GM18907 (cell line): ENCODE measurements at regions not wholly inside any gene's neighbourhood (a gene's known extent, or its start where the extent isn't known, plus 50 kb on each side); places are given as distances from the start of the nearest gene placed in this dataset.

ENCODE experiments used
- ATAC-seq: cut with Tn5 transposase; IDR thresholded peaks from one replicate; pipeline ENCODE4 v1.9.1; 2021; ENCODE audit warnings: mild to moderate bottlenecking, moderate library complexity; ENCODE audit not compliant: unreplicated experiment

GRCh38 chr4:36785973-36786372, 458.6 kb upstream of the NWD2 start:
- no peak for ATAC-seq

- no peak for ATAC-seq
Observed at GRCh38 chr4:36786519-36786918, 458.0 kb upstream of the NWD2 start.

DNA sequence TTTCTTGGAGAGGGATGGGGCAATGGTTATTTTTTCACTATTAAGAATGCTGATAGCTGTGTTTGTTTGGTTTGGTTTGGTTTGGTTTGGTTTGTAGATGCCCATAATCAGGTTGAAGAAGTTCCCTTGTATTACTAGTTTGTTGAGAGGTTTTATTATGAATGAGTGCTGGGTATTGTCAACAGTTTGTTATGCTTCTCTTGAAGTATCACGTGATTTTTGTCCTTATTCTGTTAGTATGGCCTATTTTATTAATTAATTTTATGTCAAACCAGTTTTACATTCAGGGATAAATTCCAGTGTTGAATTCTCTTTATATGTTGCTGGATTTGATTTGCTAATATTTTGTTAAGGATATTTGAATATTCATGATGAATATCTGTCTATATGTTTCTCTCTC, 449.8 kb upstream of the NWD2 start:
- no peak for ATAC-seq

DNA sequence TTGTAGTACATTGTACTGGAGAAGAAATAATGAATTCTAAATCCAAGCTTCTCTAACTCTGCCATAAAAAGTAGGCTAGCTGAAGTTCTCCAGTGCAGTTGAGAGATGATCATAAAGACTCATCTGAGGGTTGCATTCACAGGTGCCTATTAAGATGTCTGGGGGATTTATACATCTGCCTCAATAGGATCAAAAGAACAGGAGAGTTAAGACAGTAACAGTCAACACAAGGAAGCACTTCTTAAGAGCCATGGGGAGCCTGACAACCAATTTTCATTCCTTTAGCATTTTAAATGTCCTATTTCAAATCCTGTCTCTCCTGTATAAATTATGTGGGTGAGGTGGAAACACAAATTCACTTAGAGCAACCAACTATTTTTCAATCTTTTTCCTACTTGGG, 432.4 kb upstream of the NWD2 start:
- ATAC-seq: no peak

GRCh38 chr4:36815536-36815935, 429.0 kb upstream of the NWD2 start:
- ATAC-seq: no peak

GRCh38 chr4:36823199-36823967, 421.2 kb upstream of the NWD2 start:
- no peak for ATAC-seq

DNA sequence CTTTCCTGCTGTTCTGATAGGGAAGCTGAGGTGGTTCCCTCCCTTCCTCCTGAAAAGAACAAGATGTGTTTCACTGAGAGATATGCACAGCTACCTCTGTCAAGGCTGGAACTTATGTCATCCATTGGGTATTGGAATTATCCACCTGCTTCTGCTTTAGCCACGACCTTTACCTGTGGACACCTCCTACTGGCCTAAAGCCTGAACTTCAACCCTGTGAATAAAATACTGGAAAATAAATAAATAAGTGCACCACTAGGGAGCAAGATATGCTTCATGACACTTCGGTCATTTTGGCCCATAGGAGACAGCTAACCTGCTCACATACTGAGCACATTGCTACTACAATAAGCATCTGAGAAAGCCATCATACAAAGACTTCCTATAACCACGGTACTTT, 419.9 kb upstream of the NWD2 start:
- peak; percentile 46 for ATAC-seq

- ATAC-seq: no peak
Observed at GRCh38 chr4:36835246-36835645, 409.3 kb upstream of the NWD2 start.

DNA sequence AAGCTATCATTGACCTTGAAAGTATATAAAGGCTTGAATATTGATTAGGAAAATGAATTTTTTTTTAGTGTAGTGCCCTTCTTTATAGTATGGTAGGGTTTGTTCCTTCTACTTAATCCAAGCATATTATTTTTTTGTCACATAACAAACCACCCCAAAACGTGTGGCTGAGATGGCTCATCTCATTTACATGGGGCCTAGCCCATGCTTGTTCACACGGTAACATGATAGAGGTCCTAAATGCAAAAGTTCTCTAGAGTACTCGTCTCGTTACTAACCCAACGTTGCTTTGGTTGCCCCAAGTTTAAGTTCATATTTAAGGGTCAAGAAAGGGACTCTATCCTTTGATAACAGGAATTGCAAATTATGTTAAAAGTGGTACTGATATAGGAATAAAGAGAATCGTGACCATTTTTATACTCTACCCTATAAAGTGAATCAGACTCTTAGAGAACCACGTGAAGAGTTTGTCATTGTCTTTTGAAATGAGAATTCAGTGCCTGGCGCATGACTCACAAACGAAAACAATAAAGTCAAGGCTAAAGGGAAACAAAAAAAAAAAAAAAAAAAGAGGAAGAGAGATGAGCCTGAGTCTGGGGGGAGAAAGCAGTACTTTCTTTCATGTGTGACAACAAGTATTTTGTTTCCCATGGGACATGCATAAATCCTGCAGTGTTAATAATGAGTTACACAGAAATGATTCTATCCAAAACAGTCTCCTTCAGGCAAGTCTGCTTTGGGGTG, 402.8 kb upstream of the NWD2 start:
- peak; percentile 61 for ATAC-seq

- no peak for ATAC-seq
Observed at GRCh38 chr4:36844448-36844847, 400.1 kb upstream of the NWD2 start.

DNA sequence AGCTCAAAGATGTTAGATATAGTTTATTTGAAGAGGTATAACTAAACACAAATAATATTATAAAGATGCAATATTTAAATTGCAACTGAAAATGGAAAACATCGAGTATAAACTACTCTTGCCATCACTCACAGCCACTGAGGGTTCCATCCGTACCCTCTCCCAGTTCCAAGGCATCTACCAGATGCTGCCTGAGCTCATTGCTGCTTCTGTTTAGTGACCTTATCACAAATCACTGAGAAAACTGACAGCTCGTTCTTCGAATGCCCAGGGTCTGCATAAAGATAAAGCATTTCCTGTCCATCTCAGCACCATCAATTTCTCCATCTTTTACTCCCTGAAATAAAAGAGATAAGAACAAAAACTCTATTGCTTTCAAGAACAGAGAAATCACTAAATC, 391.7 kb upstream of the NWD2 start:
- no peak for ATAC-seq

DNA sequence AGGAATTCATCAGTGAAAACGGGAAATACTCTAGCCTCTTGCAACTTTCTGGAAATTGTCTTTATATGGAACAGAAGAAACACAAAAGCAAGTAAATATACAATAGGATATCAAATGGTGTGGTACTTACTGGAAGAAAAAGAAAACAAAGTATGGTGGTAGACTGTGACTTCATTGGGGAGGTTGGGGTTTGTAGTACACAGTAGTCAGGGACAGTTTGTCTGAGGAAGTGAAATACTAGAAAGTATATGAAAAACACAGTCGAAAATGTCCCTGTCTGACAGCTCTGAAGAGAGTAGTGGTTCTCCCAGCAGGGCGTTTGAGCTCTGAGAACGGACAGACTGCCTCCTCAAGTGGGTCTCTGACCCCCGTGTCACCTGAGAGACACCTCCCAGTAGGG, 390.0 kb upstream of the NWD2 start:
- no peak for ATAC-seq

GRCh38 chr4:36863601-36864000, 380.9 kb upstream of the NWD2 start:
- no peak for ATAC-seq

- no peak for ATAC-seq
Observed at GRCh38 chr4:36870121-36870520, 374.4 kb upstream of the NWD2 start.

DNA sequence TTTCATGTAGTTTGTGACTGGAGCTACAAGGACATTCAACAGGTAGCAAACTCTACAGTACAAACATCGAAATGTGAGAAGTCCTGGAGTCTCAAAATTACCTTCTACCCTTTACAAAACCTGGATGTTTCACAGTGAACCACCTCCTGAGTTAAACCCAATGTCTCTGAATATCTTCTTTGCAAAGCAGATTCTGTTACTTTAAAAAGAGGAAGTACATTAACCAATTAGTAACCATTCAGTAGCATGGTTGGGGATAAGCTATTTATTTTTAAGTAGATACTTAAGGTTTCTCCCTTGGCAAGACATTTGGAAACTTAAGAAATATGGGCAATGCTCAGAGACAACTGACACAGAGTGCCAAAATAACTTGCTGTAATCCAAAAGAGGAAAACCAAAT, 371.9 kb upstream of the NWD2 start:
- ATAC-seq: peak; percentile 60

GRCh38 chr4:36884151-36884550, 360.4 kb upstream of the NWD2 start:
- ATAC-seq: no peak

DNA sequence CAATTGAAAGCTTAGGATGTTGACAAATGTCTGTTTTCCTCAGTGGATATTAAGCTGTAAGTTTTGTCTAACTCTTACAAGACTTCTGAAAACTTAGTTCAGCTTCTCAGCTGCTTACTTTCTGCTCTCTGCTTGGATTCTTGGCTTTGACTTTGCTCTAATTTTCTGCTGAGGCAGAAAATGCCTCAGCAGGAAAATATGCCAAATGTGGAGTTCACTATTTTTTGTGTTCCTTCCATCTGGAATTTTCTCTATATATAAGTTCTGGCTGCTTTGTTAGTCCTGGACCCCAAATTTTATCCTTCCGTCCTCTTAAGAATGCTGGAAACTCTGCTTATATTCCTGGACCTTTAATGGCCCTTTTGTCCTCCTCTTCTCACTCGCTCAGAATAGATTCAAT, 352.6 kb upstream of the NWD2 start:
- ATAC-seq: no peak

DNA sequence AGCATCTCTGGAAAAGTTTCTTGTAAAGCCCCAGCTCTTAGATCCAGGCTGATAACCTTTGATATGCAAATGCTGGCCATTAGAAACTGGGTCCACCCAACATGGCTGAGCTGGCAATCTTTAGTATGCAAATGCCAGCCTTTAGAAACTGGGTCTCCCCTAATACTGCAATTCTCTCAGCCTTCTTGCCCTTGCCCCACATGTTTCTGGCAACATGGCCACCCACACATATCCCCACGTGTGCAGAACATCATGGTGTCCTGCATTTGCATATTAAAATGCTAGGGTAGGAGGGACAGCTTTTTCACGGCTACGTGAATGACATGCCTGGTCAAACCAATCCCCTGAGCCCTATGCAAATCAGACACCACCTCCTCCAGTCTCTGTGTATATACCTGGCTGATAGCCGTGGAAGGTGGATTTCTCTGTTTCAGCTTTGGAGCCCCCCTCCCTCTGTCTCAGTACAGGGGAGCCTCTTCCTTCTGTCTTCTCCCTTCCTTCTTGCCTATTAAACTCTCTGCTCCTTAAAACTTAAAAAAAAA, 344.0 kb upstream of the NWD2 start:
- ATAC-seq: no peak

DNA sequence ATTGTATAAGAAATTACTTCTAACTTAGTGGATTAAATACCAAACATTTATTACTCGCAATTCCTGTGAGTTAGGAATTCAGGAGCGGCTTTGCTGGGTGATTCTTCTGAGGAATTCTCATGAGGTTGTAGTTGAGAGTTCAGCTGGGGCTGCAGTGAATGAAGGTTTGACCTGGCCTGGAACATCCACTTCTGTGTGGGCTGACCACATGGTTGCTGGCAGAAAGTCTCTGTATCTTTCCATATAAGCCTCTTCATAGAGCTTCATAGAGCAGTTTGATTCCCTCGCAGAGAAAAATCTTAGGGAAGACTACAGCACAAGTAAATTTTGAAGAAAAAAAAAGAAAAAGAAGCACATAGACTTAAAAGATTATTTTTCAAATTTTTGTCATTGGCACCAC, 339.7 kb upstream of the NWD2 start:
- no peak for ATAC-seq

- no peak for ATAC-seq
Observed at GRCh38 chr4:36914106-36914505, 330.4 kb upstream of the NWD2 start.

DNA sequence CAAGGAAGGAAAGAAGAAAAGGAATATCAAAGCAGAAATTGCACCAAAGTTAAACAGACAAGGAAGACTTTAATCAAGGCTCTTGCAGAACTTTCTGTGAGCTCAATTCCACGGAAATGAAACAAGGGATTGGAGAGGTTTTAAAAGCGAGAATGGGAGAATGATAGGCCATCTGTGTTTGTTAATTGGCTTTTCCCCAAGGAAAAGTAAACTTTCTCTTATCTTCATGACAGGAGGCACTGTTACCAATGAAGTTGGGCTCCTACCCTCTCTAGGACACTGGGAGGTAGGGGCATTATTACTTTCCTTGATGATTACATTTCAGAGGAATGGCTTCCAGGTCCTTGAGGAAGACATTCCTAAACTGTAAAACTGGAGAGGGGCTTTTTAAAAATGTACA, 328.8 kb upstream of the NWD2 start:
- no peak for ATAC-seq

- no peak for ATAC-seq
Observed at GRCh38 chr4:36917413-36917812, 327.1 kb upstream of the NWD2 start.
